Natural killer cell (primary cell): ENCODE measurements at regions not wholly inside any gene's neighbourhood (a gene's known extent, or its start where the extent isn't known, plus 50 kb on each side); places are given as distances from the start of the nearest gene placed in this dataset.

Experiments used
- ATAC-seq, 3 donors: fragments of 150-1000 bp in 2 of 3; fragments of 200-7000 bp in 1 of 3; cut with Tn5 transposase; 1 replicate in 1 of 3; 2 replicates in 2 of 3; pipeline ENCODE4 v1.10.0; 2021; ENCODE audit warnings: mild to moderate bottlenecking in 2 of 3, moderate library complexity in 2 of 3
- DNase-seq, 2 donors: peaks; one replicate each; pipeline versions ENCODE4 v3.0.0 to v3.0.0-alpha.2; 2013 to 2021; ENCODE audit warnings: mixed read lengths in 1 of 2
- H3K27ac ChIP-seq: one replicate; pipeline ENCODE4 v1.5.1; 2013; ENCODE audit warnings: mild to moderate bottlenecking, low read length
- H3K27me3 ChIP-seq: one replicate; pipeline ENCODE4 v1.6.1; 2013; ENCODE audit warnings: low read length; ENCODE audit not compliant: control insufficient read depth, insufficient read depth
- H3K36me3 ChIP-seq: one replicate; pipeline ENCODE4 v1.6.1; 2013; ENCODE audit warnings: low read length; ENCODE audit not compliant: control insufficient read depth, insufficient read depth
- H3K4me1 ChIP-seq: one replicate; pipeline ENCODE4 v1.6.1; 2013; ENCODE audit warnings: low read length; ENCODE audit not compliant: control insufficient read depth, insufficient read depth
- H3K4me3 ChIP-seq: one replicate; pipeline ENCODE4 v1.5.1; 2013; ENCODE audit warnings: low read length
- H3K9me3 ChIP-seq: one replicate; pipeline ENCODE4 v1.6.1; 2013; ENCODE audit warnings: low read length; ENCODE audit not compliant: control insufficient read depth, insufficient read depth
- H3K27ac Mint-ChIP-seq, 2 donors: one replicate each; pipeline ENCODE4 v1.8.0; 2022; ENCODE audit warnings: mild to moderate bottlenecking in 2 of 2, mixed read lengths in 2 of 2, moderate library complexity in 1 of 2
- H3K27me3 Mint-ChIP-seq, 2 donors: one replicate each; pipeline ENCODE4 v1.8.0; 2022; ENCODE audit warnings: low read depth in 2 of 2, mixed read lengths in 2 of 2
- H3K36me3 Mint-ChIP-seq: one replicate; pipeline ENCODE4 v1.8.0; 2022; ENCODE audit warnings: mixed read lengths
- H3K4me1 Mint-ChIP-seq, 2 donors: one replicate each; pipeline ENCODE4 v1.8.0; 2022; ENCODE audit warnings: mixed read lengths in 2 of 2
- H3K4me3 Mint-ChIP-seq: one replicate; pipeline ENCODE4 v1.8.0; 2022; ENCODE audit warnings: mild to moderate bottlenecking, moderate library complexity, mixed read lengths
- H3K9me3 Mint-ChIP-seq, 2 donors: one replicate each; pipeline ENCODE4 v1.8.0; 2022; ENCODE audit warnings: mixed read lengths in 2 of 2
- WGBS: methylation state at CpG from one replicate; pipeline ENCODE4 v1.1.7; 2013; ENCODE audit warnings: missing lambda C conversion rate; ENCODE audit not compliant: insufficient coverage; 5-methylcytosine and 5-hydroxymethylcytosine counted together
- intact Hi-C: fragments of 100-400 bp; cut with micrococcal nuclease; formaldehyde crosslinking; loops from one replicate; pipeline ENCODE4 v1.14.2; 2022
- TF ChIP-seq, protein P1 (sequence below): fragments of 200-600 bp; IDR thresholded peaks from one replicate; pipeline ENCODE4 v1.8.0; 2022; ENCODE audit warnings: antibody characterized with exemption

DNA sequence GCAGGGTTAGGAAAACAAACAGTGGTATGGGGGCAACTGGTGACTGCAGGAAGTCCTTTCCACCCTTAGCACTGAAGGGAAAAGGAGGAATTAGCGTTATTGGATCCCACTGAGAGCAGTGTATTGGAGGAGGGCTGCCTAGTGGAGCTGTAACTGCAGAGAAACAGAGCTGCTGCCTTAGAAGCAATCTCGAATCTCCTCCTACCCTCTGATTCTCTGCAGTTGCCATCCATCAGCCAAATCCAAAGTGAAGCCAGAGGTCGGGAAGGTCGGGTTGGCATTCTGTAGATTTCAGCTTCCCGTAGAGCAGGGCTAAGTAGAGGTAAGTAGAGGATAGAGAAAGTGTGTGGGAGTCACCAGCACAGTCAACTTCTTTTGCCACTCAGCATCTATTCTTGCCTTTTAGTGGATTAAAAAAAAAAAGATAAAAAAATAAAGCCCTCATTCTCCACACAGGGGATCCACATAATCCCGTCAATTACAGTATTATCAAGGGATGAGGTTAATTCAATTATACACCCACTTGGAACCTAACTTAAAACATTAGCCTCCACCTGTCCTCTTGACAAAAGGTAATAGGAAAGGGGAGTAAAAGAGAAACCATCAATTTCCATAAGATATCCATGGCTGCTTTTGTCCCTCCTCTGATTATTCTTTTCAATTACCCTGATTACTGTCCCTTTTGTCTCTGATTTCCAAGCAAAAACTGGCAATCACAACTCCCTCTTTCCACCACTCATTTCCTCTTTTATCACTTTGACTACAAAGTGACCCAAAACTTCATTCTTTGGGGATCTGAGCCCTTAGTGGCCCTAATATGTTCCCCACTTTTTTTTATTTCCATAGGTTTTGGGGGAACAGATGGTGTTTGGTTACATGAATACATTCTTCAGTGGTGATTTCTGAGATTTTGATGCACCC, 234.7 kb downstream of the RBM26 start:
- Mint-ChIP-seq H3K27ac (no peak overlapping the region), H3K4me1 (no peaks in the 10 kb centered on the region), H3K36me3 (peaks cover 10% of the 10 kb centered on the region), H3K27me3 (no peaks in the 10 kb centered on the region), H3K4me3 (no peak overlapping the region), H3K9me3 (peaks cover 15 to 22% of the 10 kb centered on the region in 2 donors)
- intact Hi-C loops, result no loop called here
- TF ChIP-seq, protein P1, sequence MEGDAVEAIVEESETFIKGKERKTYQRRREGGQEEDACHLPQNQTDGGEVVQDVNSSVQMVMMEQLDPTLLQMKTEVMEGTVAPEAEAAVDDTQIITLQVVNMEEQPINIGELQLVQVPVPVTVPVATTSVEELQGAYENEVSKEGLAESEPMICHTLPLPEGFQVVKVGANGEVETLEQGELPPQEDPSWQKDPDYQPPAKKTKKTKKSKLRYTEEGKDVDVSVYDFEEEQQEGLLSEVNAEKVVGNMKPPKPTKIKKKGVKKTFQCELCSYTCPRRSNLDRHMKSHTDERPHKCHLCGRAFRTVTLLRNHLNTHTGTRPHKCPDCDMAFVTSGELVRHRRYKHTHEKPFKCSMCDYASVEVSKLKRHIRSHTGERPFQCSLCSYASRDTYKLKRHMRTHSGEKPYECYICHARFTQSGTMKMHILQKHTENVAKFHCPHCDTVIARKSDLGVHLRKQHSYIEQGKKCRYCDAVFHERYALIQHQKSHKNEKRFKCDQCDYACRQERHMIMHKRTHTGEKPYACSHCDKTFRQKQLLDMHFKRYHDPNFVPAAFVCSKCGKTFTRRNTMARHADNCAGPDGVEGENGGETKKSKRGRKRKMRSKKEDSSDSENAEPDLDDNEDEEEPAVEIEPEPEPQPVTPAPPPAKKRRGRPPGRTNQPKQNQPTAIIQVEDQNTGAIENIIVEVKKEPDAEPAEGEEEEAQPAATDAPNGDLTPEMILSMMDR, result no peak
- H3K4me3 ChIP-seq, result no peak overlapping the region
- ATAC-seq (no peak), DNase-seq (no peak)
- H3K9me3 ChIP-seq, result no peaks in the 10 kb centered on the region
- 46% methylated on average over 5 of the region's 6 CpGs for WGBS
- no peak overlapping the region for H3K27ac ChIP-seq
- H3K27me3 ChIP-seq, result no peaks in the 10 kb centered on the region
- no peaks in the 10 kb centered on the region for H3K4me1 ChIP-seq
- no peaks in the 10 kb centered on the region for H3K36me3 ChIP-seq

DNA sequence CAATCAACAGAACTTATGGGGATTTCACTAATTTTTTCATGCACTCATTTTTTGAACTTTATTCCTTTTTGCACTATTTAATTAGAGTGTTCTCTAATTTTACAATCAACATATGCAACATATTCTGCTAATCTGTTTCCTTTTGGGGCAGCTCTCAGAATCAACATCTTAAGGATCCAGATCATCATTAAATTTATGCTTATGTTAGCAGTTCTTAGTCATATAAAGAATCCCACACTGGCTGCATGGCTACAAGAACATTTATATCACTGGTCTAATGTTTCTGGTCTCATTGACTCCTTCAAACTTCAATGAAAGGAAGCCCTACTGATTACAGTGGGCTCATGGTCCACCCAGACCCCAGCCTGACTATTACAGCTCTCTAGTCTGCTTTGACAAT, 245.2 kb downstream of the RBM26 start:
- H3K9me3 Mint-ChIP-seq, result peaks cover 3 to 4% of the 10 kb centered on the region in 2 donors
- H3K4me3 Mint-ChIP-seq, result no peak overlapping the region
- intact Hi-C loops, result no loop called here
- Histone ChIP-seq H3K27me3 (no peaks in the 10 kb centered on the region), H3K4me1 (no peaks in the 10 kb centered on the region), H3K36me3 (no peaks in the 10 kb centered on the region), H3K9me3 (no peaks in the 10 kb centered on the region), H3K4me3 (no peak overlapping the region), H3K27ac (no peak overlapping the region)
- ATAC-seq, result no peak
- peaks cover 0 to 2% of the 10 kb centered on the region in 2 donors for H3K27me3 Mint-ChIP-seq
- DNase-seq, result no peak
- no peaks in the 10 kb centered on the region for H3K36me3 Mint-ChIP-seq
- H3K4me1 Mint-ChIP-seq, result no peaks in the 10 kb centered on the region
- TF ChIP-seq, protein P1, result no peak
- no peak overlapping the region for H3K27ac Mint-ChIP-seq

DNA sequence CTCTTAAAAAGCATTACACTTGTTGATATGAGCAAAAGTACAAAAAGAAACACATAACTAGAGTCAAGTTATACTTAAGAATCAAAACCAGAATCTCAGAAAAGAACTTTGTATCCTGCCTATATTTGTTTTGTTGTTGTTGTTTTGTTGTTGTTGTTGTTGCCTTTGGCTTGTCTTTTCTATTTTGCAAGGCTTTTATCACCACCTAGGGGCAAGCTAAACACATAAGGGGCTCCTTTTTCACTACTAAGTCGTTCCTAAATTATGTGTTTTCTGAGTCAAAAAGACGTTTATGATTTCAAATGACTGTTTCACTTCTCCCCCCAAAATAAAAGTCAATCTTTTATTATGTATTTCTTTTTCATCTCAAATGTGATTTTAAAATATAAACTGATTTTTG, 250.2 kb downstream of the RBM26 start:
- no CpG with 5 or more reads among the region's 2 CpGs for WGBS
- ATAC-seq, result no peak
- no peak for DNase-seq
- TF ChIP-seq, protein P1, result no peak
- H3K4me1 Mint-ChIP-seq, result no peaks in the 10 kb centered on the region
- no peak overlapping the region for H3K27ac Mint-ChIP-seq
- no peak overlapping the region for H3K4me3 Mint-ChIP-seq
- Histone ChIP-seq H3K27ac (no peak overlapping the region), H3K4me1 (no peaks in the 10 kb centered on the region), H3K9me3 (no peaks in the 10 kb centered on the region), H3K27me3 (no peaks in the 10 kb centered on the region), H3K36me3 (no peaks in the 10 kb centered on the region), H3K4me3 (no peak overlapping the region)
- H3K36me3 Mint-ChIP-seq, result no peaks in the 10 kb centered on the region
- no peaks in the 10 kb centered on the region for H3K27me3 Mint-ChIP-seq
- intact Hi-C loops, result no loop called here
- H3K9me3 Mint-ChIP-seq, result peaks cover 0 to 4% of the 10 kb centered on the region in 2 donors

DNA sequence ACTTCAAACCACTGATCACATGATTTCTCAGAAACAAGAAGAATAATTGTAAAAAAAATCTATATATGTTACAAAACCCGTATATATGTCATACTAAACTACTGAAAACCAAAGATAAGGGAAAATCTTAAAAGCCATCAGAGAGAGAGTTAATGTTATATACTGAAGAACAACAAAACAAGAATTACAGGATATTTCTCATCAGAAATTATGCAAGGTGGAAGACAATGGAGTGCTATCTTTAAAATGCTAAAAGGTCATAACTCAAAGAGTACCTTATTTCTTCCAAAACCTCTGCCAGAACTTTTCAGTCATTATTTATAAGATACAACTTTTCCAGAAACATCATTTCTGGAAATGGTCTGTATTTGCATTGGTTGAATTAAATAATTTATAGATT, 256.8 kb downstream of the RBM26 start:
- H3K27me3 ChIP-seq, result no peaks in the 10 kb centered on the region
- no peak overlapping the region for H3K27ac ChIP-seq
- no peak for DNase-seq
- no peak overlapping the region for H3K4me3 Mint-ChIP-seq
- H3K4me3 ChIP-seq, result no peak overlapping the region
- intact Hi-C loops, result no loop called here
- H3K9me3 Mint-ChIP-seq, result peaks cover 7% of the 10 kb centered on the region in 2 donors
- no peaks in the 10 kb centered on the region for H3K4me1 Mint-ChIP-seq
- H3K9me3 ChIP-seq, result no peaks in the 10 kb centered on the region
- H3K27ac Mint-ChIP-seq, result no peak overlapping the region
- H3K36me3 Mint-ChIP-seq, result no peaks in the 10 kb centered on the region
- H3K4me1 ChIP-seq, result no peaks in the 10 kb centered on the region
- no peak for ATAC-seq
- H3K36me3 ChIP-seq, result no peaks in the 10 kb centered on the region
- TF ChIP-seq, protein P1, result no peak
- no CpG with 5 or more reads among the region's 1 CpG for WGBS
- H3K27me3 Mint-ChIP-seq, result peaks cover 0 to 2% of the 10 kb centered on the region in 2 donors
